Fibroblast of the aortic adventitia (primary cell): ENCODE measurements at regions not wholly inside any gene's neighbourhood (a gene's known extent, or its start where the extent isn't known, plus 50 kb on each side); places are given as distances from the start of the nearest gene placed in this dataset.

ENCODE experiments used
- DNase-seq: peaks from one replicate; pipeline ENCODE4 v3.0.0-alpha.2; 2010; ENCODE audit warnings: low read depth
- H3K4me3 ChIP-seq: 2 replicates; pipeline ENCODE4 v1.5.1; 2011; ENCODE audit warnings: low read depth, mild to moderate bottlenecking, control low read depth, low read length, moderate library complexity
- CTCF ChIP-seq: IDR thresholded peaks from 2 replicates; pipeline ENCODE4 v1.5.1; 2011; ENCODE audit warnings: mild to moderate bottlenecking, low read length, control low read depth, inconsistent platforms; ENCODE audit not compliant: insufficient read depth

- H3K4me3 ChIP-seq = no peak overlapping the region
- no peak for TF ChIP-seq CTCF
Measured at GRCh38 chr6:167469101-167469500, 144.2 kb downstream of the TTLL2 start.

GRCh38 chr6:167469672-167470071 is 144.8 kb downstream of the TTLL2 start:
- DNase-seq = no peak

More at GRCh38 chr6:167469101-167469500, 144.2 kb downstream of the TTLL2 start:
- no peak for DNase-seq

DNA sequence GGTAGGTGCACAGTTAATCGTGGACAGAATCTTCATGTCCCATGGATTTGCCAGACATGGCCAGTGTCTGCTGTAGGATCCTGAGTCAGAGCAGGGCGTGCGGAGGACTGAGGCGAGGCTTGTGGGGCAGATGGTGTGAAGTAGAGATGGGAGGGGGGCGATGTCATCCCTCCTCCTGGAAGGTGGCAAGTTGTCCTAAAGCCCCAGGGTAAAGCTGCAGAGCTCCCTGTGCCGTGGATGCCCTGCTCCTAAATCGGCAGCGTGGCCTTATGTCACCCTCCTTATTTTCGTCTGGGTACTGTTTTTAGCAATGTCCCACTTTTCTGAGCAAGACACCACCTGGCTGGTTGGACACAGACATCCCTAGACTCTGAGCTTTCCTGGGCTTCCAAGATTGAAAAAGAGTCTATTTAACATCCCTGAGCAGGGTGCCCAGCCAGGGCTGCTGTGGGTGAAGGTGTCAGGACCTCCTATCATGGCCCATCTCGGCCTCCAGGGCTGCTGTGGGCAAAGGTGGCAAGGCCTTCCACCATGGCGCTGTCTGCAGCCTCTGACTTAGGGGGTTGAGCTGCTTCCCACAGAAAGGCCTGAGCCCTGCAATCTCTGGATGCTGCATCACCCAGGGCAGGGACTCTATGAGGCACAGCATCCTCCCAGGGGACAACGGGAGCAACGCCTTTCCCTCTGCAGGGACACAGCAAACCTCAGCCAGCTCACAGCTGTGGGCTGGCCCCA is 145.4 kb downstream of the TTLL2 start:
- no peak for DNase-seq
- TF ChIP-seq CTCF = no peak

More at GRCh38 chr6:167469672-167470071, 144.8 kb downstream of the TTLL2 start:
- H3K4me3 ChIP-seq = no peak overlapping the region
- TF ChIP-seq CTCF = no peak

DNA sequence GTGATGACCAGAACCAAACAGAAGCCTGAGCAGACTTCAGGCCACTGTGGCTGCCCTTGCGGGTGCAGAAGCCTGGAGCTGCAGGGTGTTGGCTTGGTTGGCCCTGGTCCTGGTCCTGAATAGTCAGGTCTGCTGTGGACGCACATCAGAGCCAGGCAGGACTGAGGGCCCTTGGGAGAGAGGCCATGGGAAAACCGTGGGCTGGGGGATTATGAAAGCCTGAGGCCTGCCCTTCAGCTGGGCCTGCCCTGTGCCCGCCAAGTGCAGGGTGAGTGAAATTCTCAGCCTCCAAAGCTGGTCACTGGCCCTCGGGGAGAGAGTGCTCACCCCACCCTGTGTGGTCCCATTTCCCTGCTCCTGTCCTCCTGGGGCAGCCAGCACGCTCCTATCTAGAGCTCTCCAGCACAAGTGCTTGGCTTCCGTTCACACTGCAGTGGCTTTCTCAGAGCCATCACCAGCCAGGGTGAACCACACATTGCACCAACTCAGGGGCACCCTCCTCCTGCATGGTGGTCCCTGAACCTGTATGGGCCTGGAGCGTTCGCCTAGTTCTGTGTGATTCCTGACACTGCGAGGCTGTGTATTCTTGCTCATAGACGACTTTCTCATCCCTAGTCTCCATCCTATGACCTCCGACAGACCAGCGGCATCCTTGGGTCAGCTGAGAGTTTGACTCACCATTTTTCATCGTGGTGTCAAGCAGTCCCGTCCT is 146.1 kb downstream of the TTLL2 start:
- DNase-seq = no peak
- H3K4me3 ChIP-seq = no peak overlapping the region
- TF ChIP-seq CTCF = no peak

More for the DNA sequence above, 145.4 kb downstream of the TTLL2 start:
- H3K4me3 ChIP-seq = no peak overlapping the region

DNA sequence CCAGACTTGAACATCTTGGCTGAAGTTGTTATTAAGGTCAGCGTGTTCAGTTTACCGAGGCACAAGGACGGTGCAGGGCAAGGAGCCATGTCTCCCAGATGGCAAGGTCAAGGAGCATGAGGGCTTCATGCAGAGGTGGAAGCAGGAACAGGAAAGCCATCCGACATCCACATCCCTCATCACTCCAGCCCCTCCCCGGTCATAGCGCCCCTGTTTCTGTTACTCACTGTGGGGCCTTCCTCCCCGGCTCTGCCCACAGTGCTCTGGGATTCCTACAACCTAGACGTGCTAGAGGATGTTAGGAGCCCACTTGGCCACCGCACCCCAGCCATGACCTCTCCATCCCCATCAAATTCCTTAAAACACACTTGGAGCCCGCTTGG is 146.7 kb downstream of the TTLL2 start:
- TF ChIP-seq CTCF = no peak

DNA sequence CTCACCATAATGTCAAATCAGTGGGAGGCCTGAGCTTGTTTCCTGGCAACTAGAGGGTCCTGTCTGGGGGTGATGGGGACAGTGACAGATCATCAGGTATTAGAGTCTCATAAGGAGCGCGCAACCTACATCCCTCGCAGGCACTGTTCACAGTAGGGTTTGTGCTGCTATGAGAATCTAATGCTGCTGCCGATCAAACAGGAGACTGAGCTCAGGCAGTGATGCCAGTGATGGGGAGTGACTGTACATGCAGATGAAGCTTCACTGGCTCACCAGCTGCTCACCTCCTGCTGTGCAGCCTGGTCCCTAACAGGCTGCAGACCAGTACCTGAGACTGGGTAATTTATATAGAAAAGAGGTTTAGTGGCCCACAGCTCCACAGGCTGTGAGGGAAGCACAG is 147.3 kb downstream of the TTLL2 start:
- TF ChIP-seq CTCF = no peak
- DNase-seq = no peak
- no peak overlapping the region for H3K4me3 ChIP-seq

More for the DNA sequence above, 146.7 kb downstream of the TTLL2 start:
- no peak overlapping the region for H3K4me3 ChIP-seq
- no peak for DNase-seq
